ENCODE measurements at regions not wholly inside any gene's neighbourhood (a gene's known extent, or its start where the extent isn't known, plus 50 kb on each side); places are given as distances from the start of the nearest gene placed in this dataset.

- in situ Hi-C loops (cut with MboI; ENCODE audit: low sequenced_read_pairs, unreplicated experiment) = no loop called here
- no peak for DNase-seq (ENCODE audit: low spot score)
- TF ChIP-seq CTCF (IDR thresholded peaks at IDR 0.05; ENCODE audit: borderline replicate concordance, control extremely low read depth, extremely low read depth, insufficient read depth, missing control alignments) = no peak
Observed at GRCh38 chr2:792687-793086, 115.5 kb upstream of the TMEM18 start.

- no peak for TF ChIP-seq CTCF (IDR thresholded peaks at IDR 0.05; ENCODE audit: borderline replicate concordance, control extremely low read depth, extremely low read depth, insufficient read depth, missing control alignments)
- DNase-seq (ENCODE audit: low spot score) = no peak
- in situ Hi-C loops (cut with MboI; ENCODE audit: low sequenced_read_pairs, unreplicated experiment) = no loop called here
Observed at GRCh38 chr2:790634-791245, 113.5 kb upstream of the TMEM18 start.

GRCh38 chr2:790081-790480 lies 112.9 kb upstream of the TMEM18 start:
- no peak for DNase-seq (ENCODE audit: low spot score)
- in situ Hi-C loops (cut with MboI; ENCODE audit: low sequenced_read_pairs, unreplicated experiment) = no loop called here
- no peak for TF ChIP-seq CTCF (IDR thresholded peaks at IDR 0.05; ENCODE audit: borderline replicate concordance, control extremely low read depth, extremely low read depth, insufficient read depth, missing control alignments)

GRCh38 chr2:789529-789928 lies 112.3 kb upstream of the TMEM18 start:
- DNase-seq (ENCODE audit: low spot score) = no peak
- TF ChIP-seq CTCF (IDR thresholded peaks at IDR 0.05; ENCODE audit: borderline replicate concordance, control extremely low read depth, extremely low read depth, insufficient read depth, missing control alignments) = no peak
- in situ Hi-C loops (cut with MboI; ENCODE audit: low sequenced_read_pairs, unreplicated experiment) = no loop called here

GRCh38 chr2:788227-789032 lies 111.2 kb upstream of the TMEM18 start:
- DNase-seq (ENCODE audit: low spot score) = no peak
- TF ChIP-seq CTCF (IDR thresholded peaks at IDR 0.05; ENCODE audit: borderline replicate concordance, control extremely low read depth, extremely low read depth, insufficient read depth, missing control alignments) = no peak
- in situ Hi-C loops (cut with MboI; ENCODE audit: low sequenced_read_pairs, unreplicated experiment) = no loop called here

- in situ Hi-C loops (cut with MboI; ENCODE audit: low sequenced_read_pairs, unreplicated experiment) = no loop called here
- TF ChIP-seq CTCF (IDR thresholded peaks at IDR 0.05; ENCODE audit: borderline replicate concordance, control extremely low read depth, extremely low read depth, insufficient read depth, missing control alignments) = no peak
- DNase-seq (ENCODE audit: low spot score) = no peak
Observed at GRCh38 chr2:784753-785152, 107.5 kb upstream of the TMEM18 start.
